Peyer's patch (tissue), 4 donors: ENCODE measurements at regions not wholly inside any gene's neighbourhood (a gene's known extent, or its start where the extent isn't known, plus 50 kb on each side); places are given as distances from the start of the nearest gene placed in this dataset.

Experiments used
- CTCF ChIP-seq, 6 experiments: fragments of 450-650 bp in 4 of 6; fragments of 200-600 bp in 2 of 6; sonication (generic) in 1 of 6; IDR thresholded peaks; one replicate each; pipeline ENCODE4 v1.5.1; 2017 to 2019; ENCODE audit warnings: antibody characterized with exemption in 6 of 6, mild to moderate bottlenecking in 3 of 6, moderate library complexity in 1 of 6
- POLR2A ChIP-seq, 2 donors: fragments of 450-650 bp; IDR thresholded peaks; one replicate each; pipeline ENCODE4 v1.5.1; 2017; ENCODE audit warnings: antibody characterized with exemption in 2 of 2, mild to moderate bottlenecking in 2 of 2, moderate library complexity in 2 of 2

DNA sequence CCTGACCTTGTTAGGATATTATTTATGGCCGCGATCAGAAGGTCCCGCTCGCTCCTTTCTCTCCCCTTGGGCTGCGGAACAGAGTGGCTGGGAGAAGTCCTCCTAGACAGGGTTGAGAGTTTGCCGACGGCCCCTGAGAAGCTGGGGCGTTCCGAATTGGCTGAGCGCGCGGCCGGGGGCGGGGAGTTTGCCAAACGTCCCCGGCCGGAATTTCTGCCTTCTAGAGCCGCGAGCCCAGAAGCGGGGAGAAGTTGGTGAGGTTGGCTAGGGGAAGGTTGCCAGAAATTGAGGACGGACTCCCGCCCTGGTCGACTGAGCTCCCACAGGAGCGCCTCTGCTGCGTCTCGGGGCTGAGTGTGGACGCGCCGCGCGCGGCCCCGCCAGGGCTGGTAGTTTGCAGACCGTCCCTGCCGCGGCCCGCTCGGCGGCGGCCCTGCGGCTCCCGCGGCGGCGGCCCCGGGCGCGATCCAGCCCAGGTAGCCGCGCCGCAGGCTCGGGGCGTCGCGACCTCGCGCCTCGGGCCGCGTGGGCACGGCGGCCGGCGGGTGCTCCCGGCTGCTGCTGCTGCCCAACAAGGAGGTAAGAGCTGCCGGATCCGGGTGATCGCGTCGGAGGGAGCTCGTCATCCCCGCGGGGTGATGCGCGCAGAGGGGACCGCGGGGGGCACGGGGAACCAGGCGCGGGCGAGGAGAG is 134.0 kb upstream of the MGAT5 start:
- TF ChIP-seq CTCF (IDR thresholded peaks at IDR 0.05) (peak in 1 of 6 experiments; percentile 22), POLR2A (IDR thresholded peaks at IDR 0.05) (peak; percentile 55 to 90)
